ENCODE measurements at regions not wholly inside any gene's neighbourhood (a gene's known extent, or its start where the extent isn't known, plus 50 kb on each side); places are given as distances from the start of the nearest gene placed in this dataset.

DNA sequence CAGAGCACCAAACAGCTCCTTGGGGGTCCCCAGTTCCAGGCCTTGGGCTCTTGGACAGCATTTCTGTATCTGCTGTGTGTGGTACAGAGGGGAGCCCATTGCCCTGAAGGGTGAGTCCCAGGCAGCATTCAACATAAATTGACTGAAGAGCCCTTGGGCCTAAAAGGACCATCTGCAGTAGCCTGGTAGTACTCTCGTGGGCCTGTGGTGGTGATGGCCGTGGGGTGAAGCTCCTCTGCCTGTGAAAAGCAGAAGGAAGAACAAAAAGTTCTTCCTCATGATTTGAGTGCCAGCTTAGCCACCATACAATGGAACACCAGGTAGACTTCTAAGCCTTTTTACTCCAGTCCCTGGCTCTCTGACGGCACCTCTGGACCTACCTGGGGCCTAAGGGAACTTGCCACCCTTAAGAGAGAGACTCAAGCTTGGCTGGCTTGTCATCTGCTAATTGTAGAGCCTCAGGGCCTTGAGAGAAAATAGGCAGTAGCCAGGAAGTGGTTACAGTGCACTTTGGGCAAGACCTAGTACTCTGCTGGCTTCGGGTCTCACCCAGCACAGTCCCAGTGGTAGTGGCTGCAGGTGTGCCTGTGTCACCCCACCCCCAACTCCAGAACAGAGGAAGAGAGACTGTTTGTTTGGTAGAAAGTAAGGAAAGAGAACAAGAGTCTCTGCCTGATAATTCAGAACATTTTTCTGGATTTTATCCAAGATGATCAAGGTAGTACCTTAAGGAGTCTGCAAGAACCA is 84.6 kb upstream of the CERS6 start:
- no peaks in the 10 kb centered on the region for H3K4me1 ChIP-seq (ENCODE audit: control insufficient read depth, insufficient read depth, low read length, poor library complexity, severe bottlenecking)
- H3K36me3 ChIP-seq (ENCODE audit: control insufficient read depth, insufficient read depth, low read length): no peaks in the 10 kb centered on the region
- H3K27ac ChIP-seq (ENCODE audit: insufficient read depth, low read length, poor library complexity, severe bottlenecking): no peak overlapping the region
- DNase-seq: no peak
- H3K9me3 ChIP-seq (ENCODE audit: control insufficient read depth, low read length): no peaks in the 10 kb centered on the region
- no peaks in the 10 kb centered on the region for H3K27me3 ChIP-seq (replicated peaks; ENCODE audit: control insufficient read depth, insufficient read depth, low read length, poor library complexity, severe bottlenecking)
- no peak overlapping the region for H3K4me3 ChIP-seq (ENCODE audit: insufficient read depth, low read depth, low read length, poor library complexity, severe bottlenecking)

GRCh38 chr2:168373468-168373867 is 82.6 kb upstream of the CERS6 start:
- DNase-seq: no peak
- H3K27me3 ChIP-seq (replicated peaks; ENCODE audit: control insufficient read depth, insufficient read depth, low read length, poor library complexity, severe bottlenecking): no peaks in the 10 kb centered on the region
- H3K4me1 ChIP-seq (ENCODE audit: control insufficient read depth, insufficient read depth, low read length, poor library complexity, severe bottlenecking): no peaks in the 10 kb centered on the region
- no peak overlapping the region for H3K27ac ChIP-seq (ENCODE audit: insufficient read depth, low read length, poor library complexity, severe bottlenecking)
- no peaks in the 10 kb centered on the region for H3K36me3 ChIP-seq (ENCODE audit: control insufficient read depth, insufficient read depth, low read length)
- no peak overlapping the region for H3K4me3 ChIP-seq (ENCODE audit: insufficient read depth, low read depth, low read length, poor library complexity, severe bottlenecking)
- no peaks in the 10 kb centered on the region for H3K9me3 ChIP-seq (ENCODE audit: control insufficient read depth, low read length)

DNA sequence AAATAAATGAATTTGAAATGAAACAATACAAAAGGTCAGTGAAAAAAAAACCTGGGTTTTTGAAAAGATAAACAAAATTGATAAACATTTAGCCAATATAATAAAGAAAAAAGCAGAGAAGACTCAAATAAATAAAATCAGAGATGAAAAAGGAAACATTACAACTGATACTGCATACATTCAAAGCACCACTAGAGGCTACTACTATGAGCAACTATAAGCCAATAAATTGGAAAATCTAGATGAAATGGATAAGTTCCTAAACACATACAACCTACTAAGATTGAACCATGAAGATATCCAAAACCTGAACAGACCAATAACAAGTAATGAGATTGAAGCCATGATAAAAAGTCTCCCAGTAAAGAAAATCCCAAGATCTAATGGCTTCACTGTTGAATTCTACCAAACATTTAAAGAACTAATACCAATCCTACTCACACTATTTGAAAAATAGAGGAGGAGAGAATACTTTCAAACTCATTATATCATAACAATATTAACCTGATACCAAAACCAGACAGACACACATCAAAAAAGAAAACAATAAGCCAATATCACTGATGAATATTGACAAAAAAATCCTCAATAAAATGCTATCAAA is 80.8 kb upstream of the CERS6 start:
- Histone ChIP-seq H3K4me1 (ENCODE audit: control insufficient read depth, insufficient read depth, low read length, poor library complexity, severe bottlenecking) (no peaks in the 10 kb centered on the region), H3K27me3 (replicated peaks; ENCODE audit: control insufficient read depth, insufficient read depth, low read length, poor library complexity, severe bottlenecking) (no peaks in the 10 kb centered on the region), H3K4me3 (ENCODE audit: insufficient read depth, low read depth, low read length, poor library complexity, severe bottlenecking) (no peak overlapping the region), H3K36me3 (ENCODE audit: control insufficient read depth, insufficient read depth, low read length) (no peaks in the 10 kb centered on the region), H3K27ac (ENCODE audit: insufficient read depth, low read length, poor library complexity, severe bottlenecking) (no peak overlapping the region), H3K9me3 (ENCODE audit: control insufficient read depth, low read length) (no peaks in the 10 kb centered on the region)
- DNase-seq: no peak

- H3K4me1 ChIP-seq (ENCODE audit: control insufficient read depth, insufficient read depth, low read length, poor library complexity, severe bottlenecking): no peaks in the 10 kb centered on the region
- no peak overlapping the region for H3K4me3 ChIP-seq (ENCODE audit: insufficient read depth, low read depth, low read length, poor library complexity, severe bottlenecking)
- no peaks in the 10 kb centered on the region for H3K9me3 ChIP-seq (ENCODE audit: control insufficient read depth, low read length)
- no peaks in the 10 kb centered on the region for H3K36me3 ChIP-seq (ENCODE audit: control insufficient read depth, insufficient read depth, low read length)
- H3K27ac ChIP-seq (ENCODE audit: insufficient read depth, low read length, poor library complexity, severe bottlenecking): no peak overlapping the region
- no peak for DNase-seq
- H3K27me3 ChIP-seq (replicated peaks; ENCODE audit: control insufficient read depth, insufficient read depth, low read length, poor library complexity, severe bottlenecking): no peaks in the 10 kb centered on the region
Measured at GRCh38 chr2:168378960-168379669, 77.0 kb upstream of the CERS6 start.

GRCh38 chr2:168380500-168380899 is 75.6 kb upstream of the CERS6 start:
- no peaks in the 10 kb centered on the region for H3K36me3 ChIP-seq (ENCODE audit: control insufficient read depth, insufficient read depth, low read length)
- DNase-seq: no peak

DNA sequence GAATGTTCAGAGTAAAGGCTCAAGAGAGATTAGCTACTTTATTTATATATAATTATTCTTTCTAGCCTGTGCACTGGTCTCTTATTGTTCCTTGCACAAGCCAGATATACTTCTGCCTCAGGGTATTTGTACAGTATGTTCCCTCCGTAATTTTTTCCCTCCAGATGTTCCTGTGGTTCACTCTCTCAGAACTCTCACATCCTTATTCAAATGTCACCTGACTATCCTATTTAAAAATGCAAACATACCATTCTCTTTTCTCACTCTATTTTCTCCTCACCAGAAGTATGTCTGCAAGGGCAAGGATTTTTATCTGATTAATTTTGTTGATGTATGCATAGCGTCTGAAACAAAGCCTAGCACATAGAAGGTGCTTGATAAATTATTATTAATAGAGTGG is 64.0 kb upstream of the CERS6 start:
- Histone ChIP-seq H3K9me3 (ENCODE audit: control insufficient read depth, low read length) (no peaks in the 10 kb centered on the region), H3K27me3 (replicated peaks; ENCODE audit: control insufficient read depth, insufficient read depth, low read length, poor library complexity, severe bottlenecking) (no peaks in the 10 kb centered on the region), H3K36me3 (ENCODE audit: control insufficient read depth, insufficient read depth, low read length) (no peaks in the 10 kb centered on the region), H3K4me3 (ENCODE audit: insufficient read depth, low read depth, low read length, poor library complexity, severe bottlenecking) (no peak overlapping the region), H3K4me1 (ENCODE audit: control insufficient read depth, insufficient read depth, low read length, poor library complexity, severe bottlenecking) (no peaks in the 10 kb centered on the region), H3K27ac (ENCODE audit: insufficient read depth, low read length, poor library complexity, severe bottlenecking) (no peak overlapping the region)
- no peak for DNase-seq

More at GRCh38 chr2:168380500-168380899, 75.6 kb upstream of the CERS6 start:
- Histone ChIP-seq H3K27ac (ENCODE audit: insufficient read depth, low read length, poor library complexity, severe bottlenecking) (no peak overlapping the region), H3K9me3 (ENCODE audit: control insufficient read depth, low read length) (no peaks in the 10 kb centered on the region), H3K4me1 (ENCODE audit: control insufficient read depth, insufficient read depth, low read length, poor library complexity, severe bottlenecking) (no peaks in the 10 kb centered on the region), H3K27me3 (replicated peaks; ENCODE audit: control insufficient read depth, insufficient read depth, low read length, poor library complexity, severe bottlenecking) (no peaks in the 10 kb centered on the region), H3K4me3 (ENCODE audit: insufficient read depth, low read depth, low read length, poor library complexity, severe bottlenecking) (no peak overlapping the region)

DNA sequence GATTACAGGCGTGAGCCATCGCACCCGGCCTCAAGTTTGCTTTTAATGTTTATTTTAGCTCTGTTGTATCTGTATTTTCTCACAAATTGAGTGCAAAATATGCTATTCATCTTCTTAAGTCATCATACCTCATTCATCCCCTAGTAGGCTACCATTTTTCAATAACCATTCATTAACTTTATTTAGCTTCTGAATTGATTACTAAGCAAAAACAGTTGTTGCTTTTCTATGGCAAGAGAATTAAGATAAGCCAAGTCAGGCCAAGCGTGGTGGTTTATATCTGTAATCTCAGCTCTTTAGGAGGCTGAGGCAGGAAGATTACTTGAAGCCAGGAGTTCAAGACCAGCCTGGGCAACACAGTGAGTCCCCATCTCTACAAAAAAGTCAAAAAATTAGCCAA is 63.3 kb upstream of the CERS6 start:
- Histone ChIP-seq H3K27me3 (replicated peaks; ENCODE audit: control insufficient read depth, insufficient read depth, low read length, poor library complexity, severe bottlenecking) (no peaks in the 10 kb centered on the region), H3K4me3 (ENCODE audit: insufficient read depth, low read depth, low read length, poor library complexity, severe bottlenecking) (no peak overlapping the region), H3K4me1 (ENCODE audit: control insufficient read depth, insufficient read depth, low read length, poor library complexity, severe bottlenecking) (no peaks in the 10 kb centered on the region)

GRCh38 chr2:168394262-168394661 is 61.8 kb upstream of the CERS6 start:
- no peaks in the 10 kb centered on the region for H3K4me1 ChIP-seq (ENCODE audit: control insufficient read depth, insufficient read depth, low read length, poor library complexity, severe bottlenecking)
- H3K4me3 ChIP-seq (ENCODE audit: insufficient read depth, low read depth, low read length, poor library complexity, severe bottlenecking): no peak overlapping the region
- no peaks in the 10 kb centered on the region for H3K36me3 ChIP-seq (ENCODE audit: control insufficient read depth, insufficient read depth, low read length)
- DNase-seq: no peak
- H3K27me3 ChIP-seq (replicated peaks; ENCODE audit: control insufficient read depth, insufficient read depth, low read length, poor library complexity, severe bottlenecking): no peaks in the 10 kb centered on the region
- H3K27ac ChIP-seq (ENCODE audit: insufficient read depth, low read length, poor library complexity, severe bottlenecking): no peak overlapping the region
- H3K9me3 ChIP-seq (ENCODE audit: control insufficient read depth, low read length): no peaks in the 10 kb centered on the region

More for the DNA sequence above, 63.3 kb upstream of the CERS6 start:
- no peak for DNase-seq
- Histone ChIP-seq H3K36me3 (ENCODE audit: control insufficient read depth, insufficient read depth, low read length) (no peaks in the 10 kb centered on the region), H3K27ac (ENCODE audit: insufficient read depth, low read length, poor library complexity, severe bottlenecking) (no peak overlapping the region), H3K9me3 (ENCODE audit: control insufficient read depth, low read length) (no peaks in the 10 kb centered on the region)

DNA sequence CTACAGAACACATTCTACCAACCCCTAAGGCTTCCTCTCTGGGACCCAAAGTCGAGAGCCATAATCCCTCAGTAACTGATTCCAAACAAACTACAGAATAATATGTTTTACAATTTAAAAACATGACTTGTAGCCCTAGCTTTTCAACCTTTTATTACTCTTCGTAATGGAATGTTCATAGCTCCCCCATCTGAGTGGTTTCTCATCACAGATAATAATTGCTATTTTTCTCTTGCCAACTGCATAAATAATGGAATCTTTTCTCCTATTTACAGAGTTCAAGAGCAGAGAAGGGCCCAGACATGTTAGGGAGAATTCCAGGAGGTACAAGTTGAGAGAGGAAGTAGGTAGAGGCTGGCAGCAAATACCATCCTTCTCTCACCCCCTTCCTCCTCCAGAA is 59.9 kb upstream of the CERS6 start:
- H3K36me3 ChIP-seq (ENCODE audit: control insufficient read depth, insufficient read depth, low read length): no peaks in the 10 kb centered on the region
- H3K4me3 ChIP-seq (ENCODE audit: insufficient read depth, low read depth, low read length, poor library complexity, severe bottlenecking): no peak overlapping the region

GRCh38 chr2:168397629-168398028 is 58.4 kb upstream of the CERS6 start:
- no peak for DNase-seq
- Histone ChIP-seq H3K4me1 (ENCODE audit: control insufficient read depth, insufficient read depth, low read length, poor library complexity, severe bottlenecking) (no peaks in the 10 kb centered on the region), H3K27ac (ENCODE audit: insufficient read depth, low read length, poor library complexity, severe bottlenecking) (no peak overlapping the region), H3K36me3 (ENCODE audit: control insufficient read depth, insufficient read depth, low read length) (no peaks in the 10 kb centered on the region), H3K27me3 (replicated peaks; ENCODE audit: control insufficient read depth, insufficient read depth, low read length, poor library complexity, severe bottlenecking) (no peaks in the 10 kb centered on the region), H3K9me3 (ENCODE audit: control insufficient read depth, low read length) (no peaks in the 10 kb centered on the region), H3K4me3 (ENCODE audit: insufficient read depth, low read depth, low read length, poor library complexity, severe bottlenecking) (no peak overlapping the region)

More for the DNA sequence above, 59.9 kb upstream of the CERS6 start:
- no peak for DNase-seq
- H3K9me3 ChIP-seq (ENCODE audit: control insufficient read depth, low read length): no peaks in the 10 kb centered on the region
- H3K27ac ChIP-seq (ENCODE audit: insufficient read depth, low read length, poor library complexity, severe bottlenecking): no peak overlapping the region
- no peaks in the 10 kb centered on the region for H3K27me3 ChIP-seq (replicated peaks; ENCODE audit: control insufficient read depth, insufficient read depth, low read length, poor library complexity, severe bottlenecking)
- no peaks in the 10 kb centered on the region for H3K4me1 ChIP-seq (ENCODE audit: control insufficient read depth, insufficient read depth, low read length, poor library complexity, severe bottlenecking)

Data from effector memory CD4-positive, alpha-beta T cell (primary cell).